Effector memory CD8-positive, alpha-beta T cell (primary cell): ENCODE measurements at regions not wholly inside any gene's neighbourhood (a gene's known extent, or its start where the extent isn't known, plus 50 kb on each side); places are given as distances from the start of the nearest gene placed in this dataset.
"Not testable (repeated sequence)": the region's sequence is repeated elsewhere in the genome, so short reads cannot be mapped to it uniquely, and the experiment has no call there.

ENCODE experiments used
- ATAC-seq: fragments of 150-1000 bp; cut with Tn5 transposase; replicated peaks from 2 replicates; pipeline ENCODE4 v1.10.0; 2021; ENCODE audit warnings: mild to moderate bottlenecking, moderate library complexity
- DNase-seq, 3 experiments: peaks; one replicate each; pipeline ENCODE4 v3.0.0; 2021
- H3K27ac Mint-ChIP-seq, 2 donors: one replicate each; pipeline ENCODE4 v1.8.0; 2022; ENCODE audit warnings: mild to moderate bottlenecking in 2 of 2, mixed read lengths in 2 of 2, moderate library complexity in 2 of 2
- H3K27me3 Mint-ChIP-seq, 2 donors: one replicate each; pipeline ENCODE4 v1.8.0; 2022; ENCODE audit warnings: mixed read lengths in 2 of 2
- H3K36me3 Mint-ChIP-seq: one replicate; pipeline ENCODE4 v1.8.0; 2022; ENCODE audit warnings: mild to moderate bottlenecking, moderate library complexity, mixed read lengths; ENCODE audit not compliant: insufficient read depth
- H3K4me1 Mint-ChIP-seq, 2 donors: one replicate each; pipeline ENCODE4 v1.8.0; 2022; ENCODE audit warnings: low read depth in 2 of 2, mixed read lengths in 2 of 2
- H3K4me3 Mint-ChIP-seq, 2 donors: one replicate each; pipeline ENCODE4 v1.8.0; 2022; ENCODE audit warnings: mild to moderate bottlenecking in 2 of 2, mixed read lengths in 2 of 2, moderate library complexity in 2 of 2
- H3K9me3 Mint-ChIP-seq, 2 donors: one replicate each; pipeline ENCODE4 v1.8.0; 2022; ENCODE audit warnings: mixed read lengths in 2 of 2

DNA sequence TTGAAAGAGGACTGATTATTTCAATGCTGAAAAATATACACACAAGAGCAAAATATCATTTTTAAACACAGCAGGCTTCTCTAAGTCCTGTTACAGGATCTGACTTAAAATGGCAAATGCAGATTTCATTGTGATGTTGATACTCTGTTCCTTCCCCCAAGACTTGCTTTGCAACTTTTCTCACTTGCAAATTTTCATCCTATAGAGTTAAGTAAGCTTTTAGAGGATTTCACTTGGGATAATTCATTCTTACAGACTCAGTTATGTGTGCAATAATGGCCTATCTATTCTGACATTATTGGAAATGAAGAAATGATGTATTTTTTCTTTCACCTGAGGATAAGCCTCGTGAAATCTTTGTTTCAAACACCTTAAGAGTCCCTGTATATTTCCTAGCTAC is 2403.2 kb downstream of the ARAP2 start:
- no peaks in the 10 kb centered on the region for H3K4me1 Mint-ChIP-seq
- H3K27me3 Mint-ChIP-seq, result no peaks in the 10 kb centered on the region
- H3K4me3 Mint-ChIP-seq, result no peak overlapping the region
- H3K36me3 Mint-ChIP-seq, result no peaks in the 10 kb centered on the region
- DNase-seq (no peak), ATAC-seq (no peak)
- H3K9me3 Mint-ChIP-seq, result peaks cover 4 to 13% of the 10 kb centered on the region in 2 donors
- H3K27ac Mint-ChIP-seq, result no peak overlapping the region

DNA sequence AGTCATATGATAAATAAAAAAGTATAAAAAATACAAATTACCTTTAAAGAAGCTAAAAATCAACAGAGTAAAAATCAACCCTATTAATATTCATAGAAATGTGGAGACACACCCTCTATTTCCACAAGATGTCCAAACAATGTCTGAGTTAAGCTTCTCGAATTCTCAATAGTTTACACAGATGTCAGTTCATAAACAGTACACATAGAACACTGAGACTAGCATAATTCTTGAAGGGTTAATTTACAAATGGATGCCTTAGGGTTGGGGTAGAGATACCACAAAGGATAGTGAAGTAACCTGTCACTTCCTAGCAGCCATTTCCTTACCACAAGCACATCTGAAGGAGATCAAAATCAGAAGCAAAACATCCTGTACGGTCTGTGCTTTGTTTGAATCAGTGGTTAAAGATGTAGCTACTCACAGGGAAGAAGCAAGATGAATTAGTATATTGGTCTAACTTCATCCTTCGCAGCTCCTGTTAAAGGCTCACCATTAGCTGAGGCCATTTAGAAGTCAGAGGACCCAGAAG is 2393.9 kb downstream of the ARAP2 start:
- no peak for DNase-seq
- Mint-ChIP-seq H3K4me3 (no peak overlapping the region), H3K27me3 (no peaks in the 10 kb centered on the region), H3K4me1 (no peaks in the 10 kb centered on the region), H3K27ac (no peak overlapping the region), H3K36me3 (no peaks in the 10 kb centered on the region), H3K9me3 (peaks cover 11 to 14% of the 10 kb centered on the region in 2 donors)
- ATAC-seq, result no peak

DNA sequence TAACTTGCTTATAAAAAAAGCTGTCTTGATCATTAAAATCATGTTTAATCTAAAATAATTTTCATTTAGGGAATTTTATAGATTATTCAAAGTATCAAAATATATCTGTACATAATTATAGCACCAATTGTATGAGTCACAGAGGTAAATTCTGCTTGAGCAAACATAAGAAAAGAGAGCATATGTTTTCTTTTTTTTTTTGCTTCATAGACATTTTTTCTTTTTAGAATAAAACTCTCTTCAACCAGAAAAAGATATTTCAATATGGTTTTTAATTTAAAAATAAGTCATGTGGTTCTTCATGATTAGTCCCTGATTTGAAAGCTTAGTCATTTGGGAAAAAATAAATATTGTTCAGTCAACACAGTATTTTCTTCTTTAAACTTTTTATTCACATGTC is 2390.6 kb downstream of the ARAP2 start:
- not testable (repeated sequence) for H3K36me3 Mint-ChIP-seq, DNase-seq, H3K4me1 Mint-ChIP-seq, H3K27ac Mint-ChIP-seq, H3K4me3 Mint-ChIP-seq, ATAC-seq, H3K27me3 Mint-ChIP-seq, H3K9me3 Mint-ChIP-seq

DNA sequence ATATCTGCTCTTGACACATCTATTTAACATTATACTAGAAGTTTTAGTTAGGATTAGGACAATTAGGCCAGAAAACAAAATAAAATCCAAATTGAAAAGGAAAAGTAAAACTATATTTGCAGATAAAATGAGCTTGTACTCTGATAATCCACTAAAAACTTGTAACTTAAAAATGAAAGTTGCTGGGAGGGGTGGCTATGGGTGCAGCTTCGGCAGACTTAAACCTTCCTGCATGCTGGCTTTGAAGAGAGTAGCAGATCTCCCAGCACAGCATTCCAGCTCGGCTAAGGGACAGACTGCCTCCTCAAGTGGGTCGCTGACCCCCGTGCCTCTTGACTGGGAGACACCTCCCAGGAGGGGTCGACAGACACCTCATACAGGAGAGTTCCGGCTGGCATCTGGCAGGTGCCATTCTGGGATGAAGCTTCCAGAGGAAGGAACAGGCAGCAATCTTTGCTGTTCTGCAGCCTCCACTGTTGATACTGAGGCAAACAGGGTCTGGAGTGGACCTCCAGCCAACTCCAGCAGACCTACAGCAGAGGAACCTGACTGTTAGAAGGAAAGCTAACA is 2379.9 kb downstream of the ARAP2 start:
- H3K27me3 Mint-ChIP-seq, result no peaks in the 10 kb centered on the region

DNA sequence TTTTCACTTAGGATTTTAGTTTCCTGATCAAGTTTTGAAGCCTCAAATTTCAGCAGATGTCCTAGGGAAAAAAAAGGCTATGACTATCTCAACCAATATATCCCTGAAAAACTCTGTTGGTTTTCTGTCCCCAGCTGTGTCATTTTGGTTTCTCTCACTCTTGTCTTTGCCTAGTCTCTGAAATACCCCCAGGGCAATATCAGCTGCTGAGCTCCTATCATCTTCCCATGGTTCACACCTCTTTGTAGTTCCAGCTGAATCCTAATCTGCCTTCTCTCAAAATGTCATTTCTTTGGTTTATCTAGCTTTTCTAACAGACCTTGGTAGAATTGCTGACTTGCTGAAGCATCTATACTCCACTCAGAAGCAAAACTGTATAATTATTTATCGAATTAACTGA is 2370.5 kb downstream of the ARAP2 start:
- Mint-ChIP-seq H3K27me3 (no peaks in the 10 kb centered on the region), H3K36me3 (no peaks in the 10 kb centered on the region), H3K4me3 (no peak overlapping the region), H3K27ac (no peak overlapping the region), H3K9me3 (peaks cover 9 to 18% of the 10 kb centered on the region in 2 donors), H3K4me1 (no peaks in the 10 kb centered on the region)
- DNase-seq, result no peak
- no peak for ATAC-seq

More for the DNA sequence above, 2379.9 kb downstream of the ARAP2 start:
- H3K4me1 Mint-ChIP-seq, result no peaks in the 10 kb centered on the region
- ATAC-seq, result no peak
- no peak overlapping the region for H3K27ac Mint-ChIP-seq
- peaks cover 17 to 22% of the 10 kb centered on the region in 2 donors for H3K9me3 Mint-ChIP-seq
- no peak overlapping the region for H3K4me3 Mint-ChIP-seq
- H3K36me3 Mint-ChIP-seq, result peaks cover 4% of the 10 kb centered on the region
- no peak for DNase-seq

DNA sequence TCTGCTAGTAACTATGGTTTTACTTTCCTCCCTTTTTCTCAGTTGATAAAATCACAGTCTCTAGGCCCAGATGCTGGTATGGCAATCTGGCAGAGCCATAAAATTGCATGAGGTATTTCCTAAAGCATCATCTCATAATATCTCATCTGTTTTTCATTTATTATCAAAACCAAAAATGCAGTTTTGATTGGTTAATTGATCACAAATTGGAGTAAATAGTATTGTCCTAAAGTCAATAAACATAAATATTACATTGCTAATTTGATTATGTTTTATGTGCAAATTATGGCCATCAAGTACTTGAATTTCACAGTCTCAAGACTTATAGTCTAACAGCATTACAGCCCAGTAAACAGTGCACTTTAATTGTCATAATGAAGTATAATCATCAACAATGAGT is 2365.6 kb downstream of the ARAP2 start:
- no peaks in the 10 kb centered on the region for H3K36me3 Mint-ChIP-seq
- ATAC-seq, result no peak
- no peak for DNase-seq
- no peak overlapping the region for H3K27ac Mint-ChIP-seq
- peaks cover 10 to 21% of the 10 kb centered on the region in 2 donors for H3K9me3 Mint-ChIP-seq
- no peaks in the 10 kb centered on the region for H3K27me3 Mint-ChIP-seq
- no peak overlapping the region for H3K4me3 Mint-ChIP-seq
- H3K4me1 Mint-ChIP-seq, result no peaks in the 10 kb centered on the region

DNA sequence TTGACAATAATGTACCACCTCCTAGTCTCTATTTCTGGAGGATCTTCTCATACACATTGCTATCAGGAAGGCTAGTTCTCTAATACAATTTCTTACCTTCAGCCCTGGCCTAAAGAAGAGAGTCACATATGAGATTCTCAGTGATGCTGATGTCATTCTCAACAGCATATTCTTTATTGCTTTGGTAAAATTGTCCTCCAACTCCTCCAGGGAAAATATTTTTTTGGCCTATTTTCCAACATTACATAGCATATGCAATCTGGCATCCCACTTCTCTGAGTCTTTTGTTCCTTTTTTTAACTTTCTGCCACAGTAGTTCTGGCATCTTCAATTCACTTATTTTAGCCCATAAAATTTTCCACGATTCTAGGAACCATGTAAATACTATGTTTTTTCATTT is 2363.1 kb downstream of the ARAP2 start:
- no peak overlapping the region for H3K4me3 Mint-ChIP-seq

DNA sequence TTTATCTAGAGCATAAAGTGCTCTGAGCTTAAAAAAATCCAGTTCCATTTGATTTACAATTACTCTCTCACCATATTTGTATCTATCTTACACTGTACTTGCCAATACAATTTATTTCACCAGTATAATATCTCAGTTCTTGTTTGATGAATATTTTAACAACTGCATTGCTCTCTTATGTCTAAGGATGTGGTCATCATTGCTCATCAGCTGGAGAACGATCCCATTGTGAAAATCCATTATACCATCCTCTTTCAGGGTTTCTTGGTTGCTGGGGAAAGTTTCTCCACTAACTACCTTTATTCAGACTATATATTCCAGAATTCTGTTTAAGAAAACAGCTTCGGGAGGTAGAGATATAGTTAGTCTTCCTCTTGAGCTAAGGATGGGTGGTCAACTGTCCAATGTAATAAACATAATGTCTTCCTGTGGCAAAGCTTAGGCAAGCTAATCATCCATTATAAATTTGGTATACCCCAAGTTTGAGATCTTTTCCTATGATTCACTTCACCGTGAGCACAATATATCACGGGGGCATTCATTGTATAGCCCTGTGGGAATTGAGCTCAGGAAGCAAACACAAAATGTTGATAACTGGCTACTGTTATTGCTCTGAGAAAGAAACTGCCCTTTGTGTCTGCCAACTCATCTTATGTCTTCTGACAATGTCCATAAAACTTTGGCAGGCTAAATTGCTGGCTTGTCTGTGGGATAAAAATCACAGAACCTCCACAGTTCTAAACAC is 2361.9 kb downstream of the ARAP2 start:
- H3K4me3 Mint-ChIP-seq, result no peak overlapping the region
- no peak for ATAC-seq
- no peaks in the 10 kb centered on the region for H3K4me1 Mint-ChIP-seq
- peaks cover 7 to 13% of the 10 kb centered on the region in 2 donors for H3K9me3 Mint-ChIP-seq
- DNase-seq, result no peak
- no peaks in the 10 kb centered on the region for H3K36me3 Mint-ChIP-seq
- H3K27me3 Mint-ChIP-seq, result no peaks in the 10 kb centered on the region
- H3K27ac Mint-ChIP-seq, result no peak overlapping the region

More for the DNA sequence above, 2363.1 kb downstream of the ARAP2 start:
- no peak for ATAC-seq
- no peaks in the 10 kb centered on the region for H3K36me3 Mint-ChIP-seq
- no peak overlapping the region for H3K27ac Mint-ChIP-seq
- no peak for DNase-seq
- H3K9me3 Mint-ChIP-seq, result peaks cover 10 to 13% of the 10 kb centered on the region in 2 donors
- no peaks in the 10 kb centered on the region for H3K4me1 Mint-ChIP-seq
- no peaks in the 10 kb centered on the region for H3K27me3 Mint-ChIP-seq

DNA sequence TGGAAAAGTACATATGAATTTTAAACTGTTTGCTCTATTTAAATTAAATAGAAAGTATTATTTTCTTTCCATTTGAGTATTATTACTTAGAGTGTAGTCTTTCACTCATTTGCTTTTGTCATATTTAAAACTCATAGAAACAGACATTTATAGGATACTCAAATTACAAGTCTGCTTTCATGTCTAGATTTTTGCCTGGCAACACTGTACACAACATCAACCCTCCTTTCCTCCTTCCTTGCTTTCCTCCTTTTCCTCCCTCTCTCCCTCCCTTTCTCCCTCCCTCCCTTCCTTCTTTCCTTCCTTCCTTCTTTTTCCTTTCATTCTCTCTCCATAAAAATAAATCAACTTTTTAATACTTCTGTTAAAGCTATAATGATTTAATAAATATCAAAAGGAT is 2361.2 kb downstream of the ARAP2 start:
- Mint-ChIP-seq H3K4me1 (no peaks in the 10 kb centered on the region), H3K27ac (no peak overlapping the region), H3K9me3 (peaks cover 7 to 13% of the 10 kb centered on the region in 2 donors), H3K4me3 (no peak overlapping the region), H3K27me3 (no peaks in the 10 kb centered on the region), H3K36me3 (no peaks in the 10 kb centered on the region)
- DNase-seq, result no peak
- ATAC-seq, result no peak

DNA sequence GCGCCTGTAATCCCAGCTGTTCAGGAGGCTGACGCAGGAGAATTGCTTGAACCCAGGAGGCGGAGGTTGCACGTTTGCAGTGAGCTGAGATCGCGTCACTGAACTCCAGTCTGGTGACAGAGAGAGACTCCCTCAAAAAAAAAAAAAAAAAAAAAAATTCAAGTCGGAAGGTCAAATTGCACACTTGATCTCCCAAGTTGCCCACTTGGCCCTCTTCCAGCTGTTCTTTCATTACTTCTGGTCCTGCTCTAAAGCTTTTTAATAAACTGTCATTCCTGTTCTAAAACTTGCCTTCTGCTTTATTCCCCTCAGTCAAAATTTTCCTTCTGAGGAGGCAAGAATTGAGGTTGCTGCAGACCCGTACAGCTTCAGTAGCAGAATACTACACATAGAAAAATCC is 2358.0 kb downstream of the ARAP2 start:
- no peak overlapping the region for H3K4me3 Mint-ChIP-seq
- no peaks in the 10 kb centered on the region for H3K36me3 Mint-ChIP-seq
- ATAC-seq (no peak), DNase-seq (no peak)
- no peak overlapping the region for H3K27ac Mint-ChIP-seq
- no peaks in the 10 kb centered on the region for H3K4me1 Mint-ChIP-seq
- peaks cover 2 to 3% of the 10 kb centered on the region in 2 donors for H3K9me3 Mint-ChIP-seq
- no peaks in the 10 kb centered on the region for H3K27me3 Mint-ChIP-seq

DNA sequence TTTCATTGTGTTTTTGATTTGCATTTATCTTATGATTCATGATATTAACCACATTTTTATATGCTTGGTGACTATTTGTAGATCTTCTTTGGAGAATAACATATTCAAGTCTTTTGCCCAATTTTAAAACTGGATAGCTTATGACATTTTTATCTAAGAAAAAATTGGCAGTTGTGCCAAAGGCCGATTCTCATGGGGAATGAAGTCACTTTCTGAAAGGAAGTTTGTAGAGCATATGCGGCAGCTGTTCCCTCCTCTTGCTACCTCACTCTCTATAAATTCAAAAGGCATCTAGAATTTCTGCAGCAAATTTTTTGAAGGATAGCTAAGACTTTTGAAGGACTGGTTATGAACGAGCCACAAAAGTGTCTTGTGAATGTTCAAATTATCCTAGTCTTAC is 2353.5 kb downstream of the ARAP2 start:
- DNase-seq (no peak), ATAC-seq (no peak)
- Mint-ChIP-seq H3K27ac (no peak overlapping the region), H3K4me3 (no peak overlapping the region), H3K36me3 (no peaks in the 10 kb centered on the region), H3K9me3 (peaks cover 0 to 12% of the 10 kb centered on the region in 2 donors), H3K4me1 (no peaks in the 10 kb centered on the region), H3K27me3 (no peaks in the 10 kb centered on the region)

DNA sequence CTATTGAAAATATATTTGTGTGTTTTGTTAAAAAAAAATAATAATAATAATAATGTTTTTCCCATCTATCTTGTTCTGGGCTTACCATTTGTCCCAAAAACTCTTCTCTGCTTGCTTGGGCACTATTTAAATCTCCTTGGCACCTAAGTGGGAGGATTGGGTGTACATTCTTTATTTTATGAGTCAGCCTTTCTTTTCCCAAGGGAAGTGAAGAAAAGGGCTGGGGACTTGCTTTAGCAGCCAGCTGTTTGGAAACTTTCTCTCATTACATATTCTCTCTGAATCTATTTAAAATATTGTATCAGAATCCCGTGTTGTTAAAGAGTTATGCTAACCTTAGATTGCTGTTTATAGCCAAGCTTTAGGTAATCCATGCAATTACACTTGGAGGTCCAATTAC is 2332.4 kb downstream of the ARAP2 start:
- H3K4me1 Mint-ChIP-seq, result no peaks in the 10 kb centered on the region
- DNase-seq, result no peak
- no peaks in the 10 kb centered on the region for H3K27me3 Mint-ChIP-seq
- no peak for ATAC-seq
- no peaks in the 10 kb centered on the region for H3K36me3 Mint-ChIP-seq
- no peak overlapping the region for H3K27ac Mint-ChIP-seq
- peaks cover 2 to 5% of the 10 kb centered on the region in 2 donors for H3K9me3 Mint-ChIP-seq
- H3K4me3 Mint-ChIP-seq, result no peak overlapping the region

DNA sequence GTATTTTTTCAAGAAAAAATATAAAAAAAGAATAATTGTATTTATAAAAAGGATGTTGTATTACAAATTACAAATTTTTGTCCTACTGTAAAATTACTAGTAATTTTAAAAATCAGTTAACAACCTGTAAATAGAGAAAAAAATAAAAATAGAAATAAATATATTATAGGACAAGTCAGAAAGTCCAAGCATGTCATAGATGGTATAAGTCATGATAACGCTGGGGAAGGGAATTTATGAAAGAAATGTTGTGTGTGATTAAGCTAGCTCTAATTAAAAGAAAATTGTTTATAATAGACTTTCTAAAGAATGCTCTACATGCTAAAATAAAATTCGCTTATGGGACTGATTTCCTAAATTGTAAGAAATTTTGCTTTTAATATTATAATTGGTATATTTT is 2329.9 kb downstream of the ARAP2 start:
- DNase-seq (no peak), ATAC-seq (no peak)
- H3K27me3 Mint-ChIP-seq, result no peaks in the 10 kb centered on the region
- H3K9me3 Mint-ChIP-seq, result peaks cover 0 to 2% of the 10 kb centered on the region in 2 donors
- no peak overlapping the region for H3K27ac Mint-ChIP-seq
- H3K4me1 Mint-ChIP-seq, result no peaks in the 10 kb centered on the region
- H3K36me3 Mint-ChIP-seq, result no peaks in the 10 kb centered on the region
- H3K4me3 Mint-ChIP-seq, result no peak overlapping the region

DNA sequence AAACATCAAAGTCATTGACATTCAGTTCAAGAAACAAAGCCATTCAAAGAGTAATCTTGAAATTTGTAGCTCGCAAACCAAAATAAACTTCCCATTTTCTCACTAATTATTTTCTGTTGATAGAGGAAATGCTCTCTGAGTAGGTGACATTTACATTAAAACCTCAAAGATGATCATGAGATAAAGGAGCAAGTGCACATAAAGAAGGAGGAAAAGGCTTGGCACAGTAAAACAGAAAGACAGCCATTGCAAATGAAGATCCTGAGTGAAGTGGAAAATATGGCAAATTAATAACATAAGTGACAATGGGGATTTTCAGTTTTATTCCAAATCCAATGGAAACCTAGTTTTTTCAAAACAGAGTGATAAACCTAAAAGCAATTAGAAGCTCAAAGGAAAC is 2320.8 kb downstream of the ARAP2 start:
- H3K36me3 Mint-ChIP-seq, result no peaks in the 10 kb centered on the region
- H3K27me3 Mint-ChIP-seq, result no peaks in the 10 kb centered on the region
- DNase-seq, result no peak
- no peak for ATAC-seq
- no peaks in the 10 kb centered on the region for H3K4me1 Mint-ChIP-seq
- H3K9me3 Mint-ChIP-seq, result peaks cover 10 to 18% of the 10 kb centered on the region in 2 donors
- no peak overlapping the region for H3K27ac Mint-ChIP-seq
- no peak overlapping the region for H3K4me3 Mint-ChIP-seq
